Fibroblast of lung (primary cell): ENCODE measurements at regions not wholly inside any gene's neighbourhood (a gene's known extent, or its start where the extent isn't known, plus 50 kb on each side); places are given as distances from the start of the nearest gene placed in this dataset.

Experiments used
- EZH2 ChIP-seq: IDR thresholded peaks from 2 replicates; pipeline ENCODE4 v1.5.1; 2012; ENCODE audit warnings: low read length, control low read depth, mild to moderate bottlenecking; ENCODE audit errors: missing control alignments
- TF ChIP-seq, protein P1 (sequence below), 2 donors: IDR thresholded peaks in 1 of 2; conservative IDR thresholded peaks in 1 of 2; 1 replicate in 1 of 2; 2 replicates in 1 of 2; pipeline ENCODE4 v1.5.1; 2011 to 2012; ENCODE audit warnings: low read length in 2 of 2, control low read depth in 1 of 2, inconsistent platforms in 1 of 2, low read depth in 1 of 2, mild to moderate bottlenecking in 1 of 2

- TF ChIP-seq, protein P1, sequence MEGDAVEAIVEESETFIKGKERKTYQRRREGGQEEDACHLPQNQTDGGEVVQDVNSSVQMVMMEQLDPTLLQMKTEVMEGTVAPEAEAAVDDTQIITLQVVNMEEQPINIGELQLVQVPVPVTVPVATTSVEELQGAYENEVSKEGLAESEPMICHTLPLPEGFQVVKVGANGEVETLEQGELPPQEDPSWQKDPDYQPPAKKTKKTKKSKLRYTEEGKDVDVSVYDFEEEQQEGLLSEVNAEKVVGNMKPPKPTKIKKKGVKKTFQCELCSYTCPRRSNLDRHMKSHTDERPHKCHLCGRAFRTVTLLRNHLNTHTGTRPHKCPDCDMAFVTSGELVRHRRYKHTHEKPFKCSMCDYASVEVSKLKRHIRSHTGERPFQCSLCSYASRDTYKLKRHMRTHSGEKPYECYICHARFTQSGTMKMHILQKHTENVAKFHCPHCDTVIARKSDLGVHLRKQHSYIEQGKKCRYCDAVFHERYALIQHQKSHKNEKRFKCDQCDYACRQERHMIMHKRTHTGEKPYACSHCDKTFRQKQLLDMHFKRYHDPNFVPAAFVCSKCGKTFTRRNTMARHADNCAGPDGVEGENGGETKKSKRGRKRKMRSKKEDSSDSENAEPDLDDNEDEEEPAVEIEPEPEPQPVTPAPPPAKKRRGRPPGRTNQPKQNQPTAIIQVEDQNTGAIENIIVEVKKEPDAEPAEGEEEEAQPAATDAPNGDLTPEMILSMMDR (conservative IDR thresholded peaks at IDR 0.05 in 1 of 2, IDR thresholded peaks at IDR 0.05 in 1 of 2; ENCODE audit: low read depth in 1 of 2, low read length in 2 of 2), result no peak
- TF ChIP-seq EZH2, result no peak
Observed at GRCh38 chr21:36533468-36533848, 53.5 kb upstream of the CLDN14 start.
